ENCODE measurements at regions not wholly inside any gene's neighbourhood (a gene's known extent, or its start where the extent isn't known, plus 50 kb on each side); places are given as distances from the start of the nearest gene placed in this dataset.

DNA sequence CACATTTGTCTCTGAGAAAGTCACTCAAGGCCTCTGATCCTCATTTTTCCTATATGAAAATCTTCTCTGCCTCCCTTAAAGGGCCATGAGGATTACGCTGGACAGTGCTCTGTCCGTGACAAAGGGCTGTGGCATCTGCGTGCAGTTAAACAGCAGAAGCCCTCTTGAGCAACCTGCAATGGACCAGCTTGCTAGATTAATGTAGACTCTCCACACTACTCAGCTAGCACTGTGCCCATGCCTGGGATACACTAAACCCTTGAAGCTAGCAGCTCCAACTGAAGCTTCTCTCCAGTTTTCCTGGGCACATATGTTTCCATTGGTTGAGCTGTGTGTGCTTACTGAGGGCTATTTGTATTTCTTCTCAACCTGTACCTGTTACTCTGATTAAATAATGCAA is 303.8 kb downstream of the RPLP1 start:
- TF ChIP-seq CTBP1 (IDR thresholded peaks at IDR 0.05; ENCODE audit: borderline replicate concordance) (no peak), FOXA1 (IDR thresholded peaks at IDR 0.05) (no peak), NFRKB (IDR thresholded peaks at IDR 0.05) (no peak), BHLHE40 (IDR thresholded peaks at IDR 0.05; ENCODE audit: borderline replicate concordance) (no peak), FOXM1 (IDR thresholded peaks at IDR 0.05; ENCODE audit: borderline replicate concordance) (no peak), FOXK2 (IDR thresholded peaks at IDR 0.05) (no peak), TARDBP (IDR thresholded peaks at IDR 0.05) (no peak), ARNT (IDR thresholded peaks at IDR 0.05) (no peak)
- TF ChIP-seq, protein P1, sequence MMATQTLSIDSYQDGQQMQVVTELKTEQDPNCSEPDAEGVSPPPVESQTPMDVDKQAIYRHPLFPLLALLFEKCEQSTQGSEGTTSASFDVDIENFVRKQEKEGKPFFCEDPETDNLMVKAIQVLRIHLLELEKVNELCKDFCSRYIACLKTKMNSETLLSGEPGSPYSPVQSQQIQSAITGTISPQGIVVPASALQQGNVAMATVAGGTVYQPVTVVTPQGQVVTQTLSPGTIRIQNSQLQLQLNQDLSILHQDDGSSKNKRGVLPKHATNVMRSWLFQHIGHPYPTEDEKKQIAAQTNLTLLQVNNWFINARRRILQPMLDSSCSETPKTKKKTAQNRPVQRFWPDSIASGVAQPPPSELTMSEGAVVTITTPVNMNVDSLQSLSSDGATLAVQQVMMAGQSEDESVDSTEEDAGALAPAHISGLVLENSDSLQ (IDR thresholded peaks at IDR 0.05), result no peak
- DNase-seq (ENCODE audit: extremely low spot score), result no peak
- ChIA-PET POLR2A (no interaction called here), CTCF (no interaction called here)

DNA sequence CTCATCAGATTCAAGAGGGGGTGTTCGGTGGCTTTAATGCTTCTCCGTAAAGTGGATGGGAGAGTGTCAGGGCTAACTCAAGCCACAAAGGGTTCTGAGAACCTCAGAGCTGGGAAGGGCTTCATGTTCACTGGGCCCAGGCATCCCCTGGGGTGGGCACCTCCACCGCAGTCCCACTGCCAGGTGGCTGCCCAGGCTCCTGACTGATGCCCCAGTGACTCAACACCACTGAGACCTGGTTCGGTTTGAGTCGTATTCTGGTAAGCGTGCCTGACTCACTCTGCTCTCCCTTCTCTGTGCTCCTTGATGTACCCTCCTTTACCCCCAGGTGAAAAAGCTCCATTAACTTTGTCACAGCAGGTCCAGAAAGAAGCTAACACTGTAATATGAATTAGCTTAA is 304.6 kb downstream of the RPLP1 start:
- ChIA-PET POLR2A (no interaction called here), CTCF (no interaction called here)
- TF ChIP-seq HDGF (IDR thresholded peaks at IDR 0.05; ENCODE audit: borderline replicate concordance), result no peak
- TF ChIP-seq ZNF384 (IDR thresholded peaks at IDR 0.05), result no peak
- TF ChIP-seq ARNT (IDR thresholded peaks at IDR 0.05), result no peak
- TF ChIP-seq LEF1 (IDR thresholded peaks at IDR 0.05; ENCODE audit: borderline replicate concordance), result no peak
- no peak for TF ChIP-seq BHLHE40 (IDR thresholded peaks at IDR 0.05; ENCODE audit: borderline replicate concordance)
- no peak for TF ChIP-seq L3MBTL2 (conservative IDR thresholded peaks at IDR 0.05)
- TF ChIP-seq, protein P1 (IDR thresholded peaks at IDR 0.05), result no peak
- TF ChIP-seq NFRKB (IDR thresholded peaks at IDR 0.05), result no peak
- TF ChIP-seq TARDBP (IDR thresholded peaks at IDR 0.05), result no peak
- no peak for TF ChIP-seq SP1 (IDR thresholded peaks at IDR 0.05)
- no peak for TF ChIP-seq FOXA1 (IDR thresholded peaks at IDR 0.05)
- TF ChIP-seq FOXK2 (IDR thresholded peaks at IDR 0.05), result no peak
- no peak for TF ChIP-seq SUZ12 (IDR thresholded peaks at IDR 0.05)
- DNase-seq (ENCODE audit: extremely low spot score), result no peak

DNA sequence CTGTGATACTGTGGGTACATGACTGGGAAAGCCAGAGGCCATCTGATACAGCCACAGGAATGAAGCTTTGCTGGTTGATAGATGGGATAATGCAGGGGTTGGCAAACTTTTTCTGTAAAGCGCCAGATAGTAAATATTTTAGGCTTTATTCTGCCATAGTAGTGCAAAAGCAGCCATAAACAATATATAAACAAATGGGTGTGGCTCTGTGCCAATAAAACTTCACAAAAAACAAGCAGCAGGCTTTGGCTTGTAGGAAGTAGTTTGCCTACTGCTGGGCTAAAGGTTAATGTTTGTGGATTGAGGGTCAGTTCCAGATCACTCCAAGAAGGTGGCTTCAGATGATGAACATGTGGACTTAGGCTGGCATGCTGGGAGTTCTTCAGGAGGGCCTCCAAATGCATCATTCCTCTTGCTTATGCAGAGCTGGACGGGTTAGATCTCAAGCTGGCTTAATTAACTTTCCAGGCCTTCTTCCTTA is 305.7 kb downstream of the RPLP1 start:
- POLR2A ChIA-PET, result no interaction called here
- CTCF ChIA-PET, result no interaction called here
- DNase-seq (ENCODE audit: extremely low spot score), result no peak
- TF ChIP-seq FOXK2 (IDR thresholded peaks at IDR 0.05), result no peak
- TF ChIP-seq NFRKB (IDR thresholded peaks at IDR 0.05), result no peak
- TF ChIP-seq FOXM1 (IDR thresholded peaks at IDR 0.05; ENCODE audit: borderline replicate concordance), result no peak
- no peak for TF ChIP-seq ARNT (IDR thresholded peaks at IDR 0.05)
- no peak for TF ChIP-seq BHLHE40 (IDR thresholded peaks at IDR 0.05; ENCODE audit: borderline replicate concordance)
- TF ChIP-seq SP1 (IDR thresholded peaks at IDR 0.05), result no peak

DNA sequence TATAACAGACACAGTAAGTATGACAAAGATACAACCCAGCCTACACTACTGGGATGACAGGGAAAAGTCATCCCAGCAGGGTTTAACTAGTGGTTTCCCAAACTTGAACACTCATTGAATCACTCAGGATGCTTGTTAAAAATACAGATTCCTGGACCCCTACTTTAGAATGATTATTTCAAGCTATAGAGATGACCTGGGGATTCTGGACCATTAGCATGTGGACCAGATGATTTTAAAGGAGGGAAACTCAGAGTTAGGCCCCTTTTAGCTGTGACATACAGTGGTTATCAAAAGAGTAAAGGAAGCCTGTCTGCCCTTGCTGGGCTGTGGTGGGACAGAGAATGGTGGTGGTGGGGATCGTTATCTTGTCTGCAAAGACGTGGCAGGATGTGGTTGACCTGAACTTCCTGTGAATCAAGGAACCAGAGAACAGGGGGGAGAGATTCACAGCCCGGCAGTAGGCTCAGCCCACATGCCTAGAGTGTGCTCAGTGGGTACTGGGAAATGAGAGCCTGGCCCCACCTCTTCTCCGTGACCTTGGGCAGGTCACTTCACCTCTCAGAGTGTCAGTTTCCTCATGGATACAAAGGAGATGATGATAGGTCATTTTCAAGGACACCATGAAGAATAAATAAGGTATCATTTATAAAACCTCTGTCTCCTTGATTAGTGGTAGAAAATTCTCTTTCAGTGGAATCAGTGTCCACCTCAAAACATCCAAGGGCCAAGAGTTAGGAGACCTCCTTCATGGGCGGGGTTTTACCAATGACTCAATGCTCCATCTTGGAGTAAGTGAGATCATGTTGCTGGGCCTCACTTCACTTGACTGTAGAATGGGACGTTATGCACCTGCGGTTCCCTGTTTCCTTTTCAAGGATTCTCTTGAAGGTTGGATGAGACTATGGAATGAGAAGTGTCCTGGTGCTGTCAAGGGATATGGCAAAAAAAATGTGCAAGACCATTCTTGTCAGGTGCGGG is 306.5 kb downstream of the RPLP1 start:
- DNase-seq (ENCODE audit: extremely low spot score), result no peak
- ChIA-PET POLR2A (no interaction called here), CTCF (no interaction called here)
- TF ChIP-seq ARNT (IDR thresholded peaks at IDR 0.05), result no peak
- TF ChIP-seq FOXA1 (IDR thresholded peaks at IDR 0.05), result no peak
- TF ChIP-seq BHLHE40 (IDR thresholded peaks at IDR 0.05; ENCODE audit: borderline replicate concordance), result no peak
- no peak for TF ChIP-seq ZNF384 (IDR thresholded peaks at IDR 0.05)
- no peak for TF ChIP-seq LEF1 (IDR thresholded peaks at IDR 0.05; ENCODE audit: borderline replicate concordance)
- TF ChIP-seq TARDBP (IDR thresholded peaks at IDR 0.05), result no peak
- TF ChIP-seq FOXK2 (IDR thresholded peaks at IDR 0.05), result no peak

DNA sequence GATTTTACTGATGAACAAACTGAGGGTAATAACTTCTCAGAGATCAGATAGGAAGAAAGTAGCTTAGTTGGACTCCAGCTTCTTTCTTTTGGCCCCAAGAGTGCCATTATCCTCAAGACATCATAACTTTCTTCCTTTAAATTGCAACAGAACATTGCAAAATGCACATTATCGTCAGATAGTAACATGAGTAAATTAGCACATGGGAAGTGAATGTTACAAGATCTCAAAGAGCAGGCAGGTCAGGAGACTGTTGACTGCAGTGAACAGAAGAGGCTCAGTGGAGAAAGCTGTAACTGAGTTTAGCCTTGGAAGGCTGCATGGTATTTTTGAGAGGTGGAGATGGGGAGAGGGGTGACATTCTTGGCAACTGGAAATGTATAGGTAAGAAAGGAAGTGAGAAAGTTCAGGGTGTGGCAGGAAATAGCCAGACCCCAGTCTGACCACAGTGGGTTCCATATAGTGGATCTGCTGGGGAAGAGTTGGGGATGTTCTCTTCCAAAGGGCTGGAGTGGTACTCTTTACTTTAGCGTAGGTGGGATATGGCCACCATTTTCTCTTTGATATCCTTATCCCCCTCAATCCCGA is 307.7 kb downstream of the RPLP1 start:
- POLR2A ChIA-PET, result no interaction called here
- DNase-seq (ENCODE audit: extremely low spot score), result no peak
- no peak for TF ChIP-seq TARDBP (IDR thresholded peaks at IDR 0.05)
- CTCF ChIA-PET, result no interaction called here

DNA sequence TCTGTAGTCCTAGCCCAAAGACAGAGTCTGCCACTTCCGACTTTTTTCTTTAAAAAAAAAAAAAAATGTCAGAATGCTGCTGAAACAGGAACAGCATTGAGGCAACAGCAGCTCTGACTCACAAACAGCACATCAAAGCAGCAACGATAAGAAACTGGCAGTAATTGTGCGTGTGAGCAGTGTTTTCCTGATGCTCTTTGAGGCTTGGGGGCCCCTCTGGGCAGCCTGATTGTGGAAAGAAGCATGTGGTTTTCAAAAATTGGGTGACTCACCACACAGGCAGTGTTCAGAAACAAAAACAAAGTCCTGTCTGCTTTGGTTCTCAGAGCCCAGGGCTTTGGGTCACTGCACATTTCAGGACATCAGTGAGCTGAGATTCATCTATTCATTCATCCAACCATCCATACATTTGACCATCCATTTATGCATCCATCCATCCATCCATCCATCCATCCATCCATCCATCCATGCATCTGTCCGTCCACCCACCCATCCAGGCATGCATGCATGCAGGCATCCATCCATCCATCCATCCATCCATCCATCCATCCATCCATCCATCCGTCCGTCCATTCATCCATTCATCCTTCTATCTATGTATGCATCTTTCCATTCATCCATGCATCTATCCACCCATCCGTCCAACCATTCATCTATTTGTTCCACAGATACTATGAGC is 308.4 kb downstream of the RPLP1 start:
- POLR2A ChIA-PET, result interaction anchor here (0.6 kb wide), 1 partner anchor 961 kb away, joined by 3 read pairs; no protein-coding TSS in a partner anchor
- CTCF ChIA-PET, result interaction anchor here (0.6 kb wide), 1 partner anchor 691 kb away, joined by 5 read pairs; no protein-coding TSS in a partner anchor
- TF ChIP-seq FOXK2 (IDR thresholded peaks at IDR 0.05) (no peak), FOXA1 (IDR thresholded peaks at IDR 0.05) (no peak), HDGF (IDR thresholded peaks at IDR 0.05; ENCODE audit: borderline replicate concordance) (no peak), ARNT (IDR thresholded peaks at IDR 0.05) (no peak), FOXM1 (IDR thresholded peaks at IDR 0.05; ENCODE audit: borderline replicate concordance) (no peak), ELF4 (IDR thresholded peaks at IDR 0.05) (no peak), CTBP1 (IDR thresholded peaks at IDR 0.05; ENCODE audit: borderline replicate concordance) (no peak), LEF1 (IDR thresholded peaks at IDR 0.05; ENCODE audit: borderline replicate concordance) (no peak), L3MBTL2 (conservative IDR thresholded peaks at IDR 0.05) (no peak), ZNF384 (IDR thresholded peaks at IDR 0.05) (no peak), SUZ12 (IDR thresholded peaks at IDR 0.05) (no peak), NFRKB (IDR thresholded peaks at IDR 0.05) (no peak), TARDBP (IDR thresholded peaks at IDR 0.05) (no peak), BHLHE40 (IDR thresholded peaks at IDR 0.05; ENCODE audit: borderline replicate concordance) (no peak), SP1 (IDR thresholded peaks at IDR 0.05) (no peak)
- TF ChIP-seq, protein P1 (IDR thresholded peaks at IDR 0.05), result no peak
- DNase-seq (ENCODE audit: extremely low spot score), result no peak

Measured in HEK293T (cell line).